Gastrocnemius medialis (tissue), 4 donors: ENCODE measurements at regions not wholly inside any gene's neighbourhood (a gene's known extent, or its start where the extent isn't known, plus 50 kb on each side); places are given as distances from the start of the nearest gene placed in this dataset.

Source experiments
- POLR2A ChIP-seq, 2 donors: fragments of 450-650 bp; IDR thresholded peaks; one replicate each; pipeline ENCODE4 v1.6.1; 2017; ENCODE audit warnings: antibody characterized with exemption in 2 of 2, mild to moderate bottlenecking in 2 of 2, moderate library complexity in 2 of 2
- TF ChIP-seq, protein P1 (sequence below), 5 experiments: fragments of 450-650 bp in 3 of 5; fragments of 200-600 bp in 2 of 5; sonication (generic) in 2 of 5; IDR thresholded peaks in 4 of 5; conservative IDR thresholded peaks in 1 of 5; 1 replicate in 4 of 5; 2 replicates in 1 of 5; pipeline ENCODE4 v1.5.1; 2016 to 2019; ENCODE audit warnings: antibody characterized with exemption in 5 of 5, mild to moderate bottlenecking in 3 of 5, moderate library complexity in 3 of 5

DNA sequence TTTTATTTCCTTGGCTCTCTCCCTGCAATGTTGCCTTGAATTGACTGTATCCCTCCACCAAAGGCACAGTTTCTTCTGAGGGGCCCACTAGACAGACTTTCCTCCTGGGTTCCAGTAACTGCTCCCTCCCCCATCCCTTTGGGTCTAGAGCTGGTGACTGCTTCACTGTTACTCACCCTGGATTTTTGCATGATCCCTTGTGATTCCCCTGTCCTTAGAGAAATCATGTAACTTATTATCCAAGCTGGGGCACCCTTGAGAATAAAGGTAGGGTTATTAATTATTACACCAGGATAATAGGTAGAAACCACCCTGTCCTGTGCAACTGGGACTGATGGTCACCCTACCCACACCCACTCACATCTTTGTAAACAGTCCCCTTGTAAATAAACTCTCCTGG, 67.5 kb upstream of the FYN start:
- TF ChIP-seq, protein P1, sequence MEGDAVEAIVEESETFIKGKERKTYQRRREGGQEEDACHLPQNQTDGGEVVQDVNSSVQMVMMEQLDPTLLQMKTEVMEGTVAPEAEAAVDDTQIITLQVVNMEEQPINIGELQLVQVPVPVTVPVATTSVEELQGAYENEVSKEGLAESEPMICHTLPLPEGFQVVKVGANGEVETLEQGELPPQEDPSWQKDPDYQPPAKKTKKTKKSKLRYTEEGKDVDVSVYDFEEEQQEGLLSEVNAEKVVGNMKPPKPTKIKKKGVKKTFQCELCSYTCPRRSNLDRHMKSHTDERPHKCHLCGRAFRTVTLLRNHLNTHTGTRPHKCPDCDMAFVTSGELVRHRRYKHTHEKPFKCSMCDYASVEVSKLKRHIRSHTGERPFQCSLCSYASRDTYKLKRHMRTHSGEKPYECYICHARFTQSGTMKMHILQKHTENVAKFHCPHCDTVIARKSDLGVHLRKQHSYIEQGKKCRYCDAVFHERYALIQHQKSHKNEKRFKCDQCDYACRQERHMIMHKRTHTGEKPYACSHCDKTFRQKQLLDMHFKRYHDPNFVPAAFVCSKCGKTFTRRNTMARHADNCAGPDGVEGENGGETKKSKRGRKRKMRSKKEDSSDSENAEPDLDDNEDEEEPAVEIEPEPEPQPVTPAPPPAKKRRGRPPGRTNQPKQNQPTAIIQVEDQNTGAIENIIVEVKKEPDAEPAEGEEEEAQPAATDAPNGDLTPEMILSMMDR (IDR thresholded peaks at IDR 0.05 in 4 of 5, conservative IDR thresholded peaks at IDR 0.05 in 1 of 5): no peak
- no peak for TF ChIP-seq POLR2A (IDR thresholded peaks at IDR 0.05)
